ENCODE measurements at regions not wholly inside any gene's neighbourhood (a gene's known extent, or its start where the extent isn't known, plus 50 kb on each side); places are given as distances from the start of the nearest gene placed in this dataset.

- no peak for TF ChIP-seq CTCF (conservative IDR thresholded peaks at IDR 0.05; ENCODE audit: low read length)
- TF ChIP-seq EZH2phosphoT487 (IDR thresholded peaks at IDR 0.05; ENCODE audit: borderline replicate concordance, low read depth, low read length) = no peak
Measured at GRCh38 chr10:78899996-78900714, 168.6 kb upstream of the ZMIZ1 start.

Measured in OCI-LY7 (cell line).